Activated CD8-positive, alpha-beta memory T cell treated with anti-CD3 and anti-CD28 coated beads, Interleukin-2, amount 50 U/mL, for 1 hour (primary cell): ENCODE measurements at regions not wholly inside any gene's neighbourhood (a gene's known extent, or its start where the extent isn't known, plus 50 kb on each side); places are given as distances from the start of the nearest gene placed in this dataset.

Experiments used
- DNase-seq: peaks from one replicate; pipeline ENCODE4 v3.0.0-alpha.2; 2020; ENCODE audit errors: extremely low read depth

DNA sequence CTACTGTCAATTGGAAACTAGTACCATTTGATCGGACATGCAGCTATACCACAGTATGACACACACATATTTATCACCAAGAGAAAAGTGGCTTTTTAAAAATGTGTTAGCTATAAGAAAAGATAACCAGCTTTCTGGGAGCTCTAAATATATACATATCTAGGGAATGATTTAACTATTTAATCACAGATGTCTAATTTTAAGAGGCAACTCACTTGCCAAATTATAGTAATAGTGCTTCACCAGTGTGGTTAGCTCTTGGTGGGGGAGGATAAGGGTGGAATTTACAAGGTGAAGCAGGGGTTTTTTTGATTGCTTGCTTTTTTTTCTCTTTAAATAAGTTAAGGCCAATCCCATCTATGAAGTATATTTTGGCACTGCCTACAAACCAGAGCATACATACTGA lies 547.7 kb upstream of the DIPK2B start:
- no peak for DNase-seq

DNA sequence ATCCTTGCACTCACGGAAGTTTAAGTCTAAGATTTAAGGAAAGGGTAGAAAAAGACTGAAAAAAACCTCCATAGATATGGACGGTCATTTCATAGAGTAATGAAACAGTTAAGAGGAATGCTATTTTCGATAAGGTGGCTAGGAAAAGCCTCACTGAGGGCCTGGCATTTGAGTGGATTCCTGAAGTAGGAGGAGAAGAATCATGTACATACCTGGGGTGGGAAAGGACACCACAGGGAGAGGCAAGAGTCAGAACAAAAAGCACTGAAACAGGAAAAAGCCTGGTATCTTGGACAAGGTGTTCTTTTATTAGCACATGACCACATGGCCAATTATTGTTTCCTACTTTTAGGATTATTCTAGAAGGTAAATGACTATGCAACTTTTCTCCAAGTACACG lies 547.2 kb upstream of the DIPK2B start:
- no peak for DNase-seq

DNA sequence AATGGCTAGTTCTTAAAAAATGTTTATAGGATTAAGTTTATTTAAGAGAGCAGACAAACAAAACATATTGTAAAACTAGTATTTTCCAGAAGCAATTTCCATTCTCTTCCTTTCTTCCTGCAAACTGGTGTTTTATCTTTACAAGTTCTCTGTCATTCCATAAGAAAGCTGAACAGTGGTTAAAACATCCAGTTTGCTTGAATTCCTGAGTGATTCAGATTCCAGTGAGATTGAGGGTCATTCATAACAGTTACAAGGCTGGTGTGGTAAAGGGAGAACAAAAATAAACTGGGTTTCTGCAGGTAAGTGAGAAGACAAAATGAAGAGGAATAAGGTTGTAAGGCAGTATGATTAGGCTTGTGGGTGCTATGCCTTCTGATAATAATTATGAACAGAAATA lies 544.8 kb upstream of the DIPK2B start:
- no peak for DNase-seq

DNA sequence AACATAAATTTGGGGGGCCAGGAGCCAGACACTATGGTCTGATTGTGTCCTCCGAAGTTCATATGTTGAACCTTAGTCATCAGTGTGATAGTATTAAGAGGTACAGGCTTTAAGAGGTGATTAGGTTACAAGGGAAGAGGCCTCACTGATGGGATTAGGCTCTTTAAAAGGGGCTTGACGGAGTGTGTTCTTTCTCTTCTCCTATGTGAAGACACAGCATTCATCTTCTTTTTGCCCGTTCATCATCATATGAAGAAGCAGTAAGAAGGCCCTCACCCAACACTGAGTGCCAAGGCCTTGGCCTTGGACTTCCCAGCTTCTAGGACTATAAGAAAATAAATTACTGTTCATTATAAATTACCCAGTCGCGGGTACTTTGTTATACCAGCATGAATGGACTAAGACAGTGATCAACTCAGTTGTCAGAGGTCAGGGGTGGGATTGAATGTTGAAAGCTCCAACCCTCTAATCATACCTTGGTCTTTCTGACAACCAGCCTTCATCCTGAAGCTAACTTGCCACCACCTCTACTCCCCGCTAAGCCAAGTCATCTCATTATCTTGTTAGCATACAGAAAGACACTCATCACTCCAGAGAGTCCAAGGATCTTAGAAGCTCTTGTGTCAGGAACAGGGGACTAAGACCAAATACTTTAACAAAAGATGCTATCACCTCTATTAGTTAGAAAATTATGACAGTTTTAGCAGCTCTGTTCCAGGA lies 543.4 kb upstream of the DIPK2B start:
- no peak for DNase-seq

DNA sequence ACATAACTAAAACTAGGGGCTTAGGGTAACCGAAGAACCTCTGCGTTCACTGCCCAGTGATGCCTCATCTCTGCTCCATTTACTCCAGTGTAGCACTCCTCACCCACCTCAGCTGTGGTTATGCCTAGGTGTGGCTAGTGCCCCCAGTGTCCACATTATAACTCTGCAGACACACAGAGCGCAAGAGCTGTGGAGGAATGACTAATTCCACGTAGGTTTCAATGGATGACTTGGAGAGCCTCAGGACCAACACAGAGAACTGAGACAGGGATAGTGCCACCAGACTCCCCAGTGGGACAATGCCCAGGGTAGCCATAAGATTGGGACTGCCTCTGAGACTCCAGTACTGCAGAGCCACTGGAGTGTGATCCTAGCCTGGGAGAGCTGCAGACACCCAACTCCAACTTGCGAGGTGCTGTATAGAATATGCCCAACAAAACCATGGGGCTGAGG lies 542.4 kb upstream of the DIPK2B start:
- no peak for DNase-seq

DNA sequence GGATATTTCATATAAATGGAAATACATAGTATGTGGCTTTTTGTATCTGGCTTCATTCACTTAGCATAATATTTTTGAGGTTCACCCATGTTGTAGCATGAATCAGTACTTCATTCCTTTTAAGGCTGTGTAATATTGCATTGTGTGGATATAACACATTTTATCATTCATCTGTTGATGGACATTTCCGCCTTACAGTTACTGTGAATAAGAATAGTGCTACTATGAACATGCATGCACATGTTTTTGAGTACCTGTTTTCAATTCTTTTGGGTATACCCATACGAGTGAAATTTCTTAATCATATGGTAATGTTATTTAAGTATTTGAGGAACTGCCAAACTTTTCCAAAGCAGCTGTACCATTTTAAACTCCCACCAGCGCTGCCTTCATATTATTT lies 539.6 kb upstream of the DIPK2B start:
- DNase-seq, result no peak

DNA sequence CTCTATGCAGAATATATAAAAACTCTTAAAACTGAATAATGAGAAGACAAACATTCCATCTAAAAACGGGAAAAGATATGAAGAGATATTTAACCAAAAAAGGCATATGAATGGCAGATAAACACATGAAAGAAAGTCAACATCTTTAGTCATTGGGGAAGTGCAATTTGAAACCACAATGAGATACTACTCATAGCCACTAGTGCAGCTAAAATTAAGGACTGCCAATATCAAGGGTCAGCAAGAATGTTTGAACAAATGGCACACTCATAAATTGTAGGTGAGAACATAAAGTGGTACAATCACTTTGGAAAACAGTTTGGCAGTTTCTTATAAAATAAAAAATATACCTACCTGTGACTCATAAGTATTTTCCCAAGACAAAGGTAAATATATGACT lies 534.9 kb upstream of the DIPK2B start:
- DNase-seq, result no peak

DNA sequence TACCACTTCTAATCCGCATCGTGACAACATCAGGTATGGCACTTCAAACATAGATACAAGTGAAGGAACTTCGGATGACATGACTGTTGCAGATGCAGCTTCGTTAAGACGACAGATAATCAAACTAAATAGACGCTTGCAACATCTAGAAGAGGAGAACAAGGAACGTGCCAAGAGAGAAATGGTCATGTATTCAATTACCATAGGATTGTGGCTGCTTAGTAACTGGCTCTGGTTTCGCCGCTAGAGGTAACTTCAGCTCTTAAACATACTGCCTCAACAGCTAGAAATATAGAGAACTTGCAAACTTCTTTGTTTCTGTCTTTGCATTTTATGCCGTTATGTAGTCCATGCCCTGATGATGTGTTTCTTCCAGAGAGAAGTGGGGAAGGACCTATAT lies 530.8 kb upstream of the DIPK2B start:
- no peak for DNase-seq

DNA sequence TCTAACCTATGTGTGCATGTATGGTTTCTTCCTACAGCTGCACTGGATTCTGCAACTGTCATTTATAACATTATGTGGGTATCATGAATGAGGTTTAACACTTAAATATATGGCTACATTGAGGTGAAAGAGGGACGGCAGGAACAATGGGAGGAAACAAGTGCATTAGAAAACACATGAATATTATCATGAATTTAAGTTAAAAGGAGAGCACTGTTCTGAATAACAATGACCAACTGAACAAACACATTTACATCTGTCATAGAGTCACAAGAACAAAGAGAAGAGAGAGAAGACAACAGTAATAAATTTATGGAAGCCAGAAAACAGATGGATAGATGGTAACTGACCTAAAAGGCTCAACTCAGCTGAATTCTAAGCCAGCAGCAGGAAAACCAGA lies 527.1 kb upstream of the DIPK2B start:
- DNase-seq, result no peak

DNA sequence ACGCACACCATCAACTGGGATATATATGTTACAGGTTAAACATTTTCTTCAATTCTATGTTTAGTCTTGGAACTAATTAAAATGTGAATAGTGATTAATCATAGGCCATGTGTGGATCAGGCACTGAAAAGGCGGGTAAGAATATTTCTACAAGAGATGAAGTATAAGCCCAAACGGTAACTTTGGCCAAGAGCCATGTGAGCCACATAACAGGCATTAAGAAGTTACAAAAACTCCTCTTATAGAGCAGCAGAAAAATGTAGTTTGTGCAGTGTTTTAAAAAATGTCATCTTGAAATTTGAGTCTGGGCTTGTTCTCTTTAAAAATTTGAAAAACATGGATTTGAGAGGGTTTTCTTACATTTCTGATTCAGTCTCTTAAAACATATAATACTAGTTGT lies 521.8 kb upstream of the DIPK2B start:
- no peak for DNase-seq

DNA sequence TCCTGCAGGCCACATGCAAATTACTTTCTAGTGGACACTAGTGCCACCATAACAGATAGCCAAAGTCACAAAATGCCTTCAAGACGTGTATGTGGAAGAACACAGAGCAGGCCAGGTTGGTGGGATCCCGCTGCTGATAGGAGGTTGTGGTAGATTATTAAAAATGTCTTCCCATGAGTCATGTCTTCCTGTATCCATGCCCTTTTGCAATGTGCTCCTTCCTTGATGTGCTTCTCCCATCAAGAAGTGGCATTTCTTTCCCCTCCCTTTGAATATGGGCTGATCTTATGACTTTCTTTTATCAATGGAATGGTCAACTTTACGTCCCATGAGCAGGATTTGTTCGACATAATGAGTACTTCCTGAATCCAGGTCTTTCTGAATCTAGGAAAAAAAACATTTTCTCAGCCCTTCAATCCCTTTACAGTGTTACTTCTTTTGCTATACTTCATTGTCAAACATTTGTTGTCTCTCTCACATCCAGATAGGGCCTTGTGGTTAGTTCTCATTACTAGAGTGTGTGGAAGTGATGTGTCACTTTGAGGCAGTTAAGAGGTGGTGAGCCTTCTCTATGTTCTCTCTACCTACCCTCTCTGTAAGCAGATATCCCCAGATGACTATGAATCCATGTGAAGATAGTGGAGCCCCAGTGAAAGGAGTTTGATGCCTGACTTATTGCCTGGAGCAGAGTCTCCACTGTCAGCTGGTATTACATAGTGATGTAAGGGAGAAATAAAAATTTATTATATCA lies 519.2 kb upstream of the DIPK2B start:
- DNase-seq, result no peak

DNA sequence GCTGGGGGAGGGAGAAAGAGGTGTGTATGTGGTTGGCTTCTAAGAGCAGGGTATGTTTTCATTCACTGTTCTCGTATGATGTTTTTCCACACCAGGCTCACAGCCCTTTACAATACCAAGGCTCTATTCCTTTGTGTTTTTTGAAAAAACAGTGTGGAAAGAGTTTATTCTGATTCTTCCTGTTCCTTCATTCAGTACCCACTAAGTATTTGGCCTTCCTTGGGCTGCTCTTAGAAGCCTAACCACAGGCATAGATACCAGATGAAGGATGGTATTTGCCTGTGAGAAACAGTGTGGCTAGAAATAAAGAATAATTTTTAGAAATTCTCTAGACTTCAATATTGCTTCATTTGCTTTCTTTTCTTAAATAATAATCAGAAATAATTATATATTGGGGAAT lies 518.0 kb upstream of the DIPK2B start:
- no peak for DNase-seq

DNA sequence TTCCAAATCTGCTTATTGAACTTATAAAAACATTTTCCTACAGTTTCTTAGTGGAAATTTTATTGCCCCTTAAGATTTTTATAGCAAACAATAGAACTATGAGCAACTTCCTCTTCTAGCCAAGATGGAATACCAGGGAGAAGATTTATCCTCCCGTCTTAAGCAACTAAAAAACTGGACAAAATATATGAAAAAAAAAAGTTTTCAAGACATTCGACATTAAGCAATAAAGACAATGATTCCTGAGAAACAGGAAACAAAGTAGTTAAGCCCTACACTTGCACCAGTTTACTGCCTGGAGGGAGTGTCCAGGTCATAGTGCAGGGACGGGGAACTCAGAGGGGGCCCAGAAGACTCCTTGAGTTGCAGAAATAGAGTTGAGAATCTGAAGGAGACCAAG lies 516.1 kb upstream of the DIPK2B start:
- DNase-seq, result no peak

DNA sequence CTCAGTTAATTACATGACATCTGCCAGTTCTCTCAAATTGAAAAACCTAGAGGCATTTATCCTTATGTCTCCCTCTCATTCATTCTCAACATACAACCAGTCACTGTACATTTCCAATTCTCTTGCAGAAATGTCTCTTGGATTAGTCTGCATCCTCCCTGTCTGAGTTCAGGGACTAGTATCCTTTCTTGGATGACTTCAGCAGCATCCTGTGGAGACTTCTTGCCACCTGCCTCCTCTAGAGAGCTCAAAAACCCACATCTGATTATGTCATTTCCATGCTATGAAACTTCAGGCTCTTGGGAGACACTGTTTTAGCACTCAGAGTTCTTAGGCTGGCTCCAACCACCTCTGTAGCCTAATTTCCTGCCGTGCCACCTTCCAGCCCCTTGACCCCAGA lies 515.1 kb upstream of the DIPK2B start:
- no peak for DNase-seq

DNA sequence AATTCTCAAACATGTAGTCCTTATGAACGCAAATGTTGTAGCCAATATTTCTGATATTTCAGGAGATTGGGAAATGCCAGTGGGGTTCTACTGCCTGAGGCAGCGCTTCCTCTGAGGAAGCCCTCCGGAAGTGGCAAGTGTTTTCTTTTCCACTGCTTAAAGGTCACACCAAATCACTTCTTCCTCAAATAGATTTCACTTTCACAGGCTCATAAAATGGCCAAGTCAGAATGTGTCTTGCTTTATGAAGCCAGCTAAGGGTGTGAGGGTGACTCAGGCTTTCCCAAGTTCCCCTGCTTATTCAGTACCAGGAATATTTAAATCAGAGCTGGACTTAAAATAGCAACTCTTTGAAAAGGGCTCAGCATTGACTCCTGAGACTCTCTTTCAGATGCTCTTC lies 514.2 kb upstream of the DIPK2B start:
- no peak for DNase-seq

DNA sequence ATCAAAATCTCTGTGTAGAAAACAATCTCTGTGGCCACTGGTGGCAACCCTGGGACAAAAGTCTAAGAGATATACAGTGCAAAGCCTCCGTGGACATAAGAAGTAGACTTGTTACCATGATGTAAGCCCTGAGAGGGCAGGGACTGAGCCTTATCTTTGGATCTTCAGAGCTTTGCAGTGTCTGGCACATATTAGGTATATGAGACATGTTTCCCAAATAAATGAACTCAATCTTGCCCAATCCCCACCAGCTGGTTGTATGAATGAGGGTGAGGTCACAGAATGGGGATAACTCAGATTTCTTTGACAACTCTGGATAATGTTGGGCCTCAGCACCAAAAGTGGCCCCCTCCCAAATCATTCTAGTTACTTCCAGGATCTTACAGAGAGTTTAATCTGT lies 511.4 kb upstream of the DIPK2B start:
- no peak for DNase-seq

DNA sequence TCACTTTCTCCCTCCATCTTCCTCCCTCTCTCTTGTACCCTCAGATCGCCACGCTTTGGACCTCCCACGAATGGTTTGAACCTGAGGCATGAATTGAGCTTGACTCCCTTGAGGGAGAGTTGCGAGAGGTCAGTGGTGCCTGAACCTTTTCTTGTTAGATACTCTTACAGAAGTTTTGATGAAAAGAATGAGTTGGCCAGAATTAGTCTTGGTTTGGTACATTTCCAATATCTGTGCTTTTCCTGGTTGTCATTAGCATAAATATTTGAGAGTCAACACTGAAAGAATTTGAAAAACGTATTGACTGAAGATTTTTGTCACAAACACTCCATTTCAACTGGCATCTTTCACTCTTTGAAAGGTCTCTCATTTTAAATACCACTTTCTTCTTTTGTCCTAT lies 510.6 kb upstream of the DIPK2B start:
- DNase-seq, result no peak

DNA sequence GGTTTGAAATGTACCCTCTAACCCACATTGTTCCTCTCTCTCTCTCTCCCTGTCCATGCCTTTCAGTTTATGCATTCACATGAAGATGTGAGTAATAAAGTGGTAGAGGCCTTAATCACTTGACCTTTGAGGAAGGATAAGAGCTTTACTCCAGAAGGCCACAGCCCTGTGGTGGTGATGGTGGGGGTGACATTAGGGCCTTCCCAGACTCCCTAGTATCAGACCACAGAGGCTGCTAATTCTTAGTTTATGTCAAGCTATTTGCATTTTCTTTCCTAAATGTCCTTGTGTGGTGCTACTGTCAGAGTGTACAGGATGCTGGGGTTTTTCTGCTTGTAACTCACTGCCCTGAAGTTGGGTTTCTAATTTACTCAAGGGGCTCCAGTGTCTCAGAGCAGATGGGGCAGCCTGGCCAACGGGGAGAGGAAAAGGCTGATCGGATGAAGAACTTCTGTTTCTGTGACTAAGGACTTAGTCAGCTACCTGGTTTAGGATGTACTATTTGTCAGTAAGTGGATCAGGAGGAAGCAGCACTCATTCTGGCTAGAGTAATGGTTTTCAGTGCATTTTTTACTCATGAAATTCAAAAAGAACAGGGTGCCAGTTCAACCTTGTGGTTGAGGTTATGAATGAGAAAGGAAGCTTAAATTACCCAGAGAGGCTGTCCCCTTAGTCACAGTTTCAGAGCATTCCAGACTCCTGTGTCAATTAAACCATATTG lies 509.6 kb upstream of the DIPK2B start:
- DNase-seq, result no peak

DNA sequence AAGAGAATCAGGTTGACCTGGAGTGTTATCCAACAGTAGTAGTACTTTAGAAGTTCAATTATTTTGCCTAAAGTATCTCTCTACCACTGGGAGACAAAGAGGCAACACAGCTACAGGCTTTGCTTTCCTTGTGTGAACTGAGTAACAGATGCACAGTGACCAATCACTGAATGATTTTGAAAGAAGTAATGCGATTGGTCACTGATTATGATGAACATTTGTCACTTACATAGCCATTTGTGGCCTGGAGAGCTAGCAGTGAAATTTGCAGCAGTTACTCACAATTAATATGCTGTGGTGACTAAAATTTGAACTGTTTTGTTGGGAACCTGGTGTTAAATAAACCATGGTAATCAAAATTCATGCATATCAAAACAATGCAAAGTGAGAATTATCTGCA lies 508.7 kb upstream of the DIPK2B start:
- DNase-seq, result no peak

DNA sequence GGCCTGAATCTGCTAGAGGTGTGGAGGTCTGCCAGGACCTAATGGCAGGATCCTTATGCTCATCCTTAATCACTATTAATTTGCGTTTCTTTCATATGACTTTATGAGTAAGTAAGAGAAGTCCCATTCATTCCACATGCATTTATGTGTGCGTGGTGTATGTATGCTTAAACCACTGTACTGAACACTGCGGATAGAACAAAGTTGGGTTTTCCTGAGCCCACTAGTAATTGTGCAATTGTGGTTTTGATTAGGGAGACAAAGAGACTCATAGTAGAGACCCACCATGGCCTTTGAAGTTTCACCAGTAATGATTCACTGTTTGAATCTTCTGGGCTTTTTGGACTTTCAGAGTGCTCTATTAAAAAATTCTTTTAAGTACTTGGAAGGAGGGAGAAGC lies 498.5 kb upstream of the DIPK2B start:
- DNase-seq, result no peak

DNA sequence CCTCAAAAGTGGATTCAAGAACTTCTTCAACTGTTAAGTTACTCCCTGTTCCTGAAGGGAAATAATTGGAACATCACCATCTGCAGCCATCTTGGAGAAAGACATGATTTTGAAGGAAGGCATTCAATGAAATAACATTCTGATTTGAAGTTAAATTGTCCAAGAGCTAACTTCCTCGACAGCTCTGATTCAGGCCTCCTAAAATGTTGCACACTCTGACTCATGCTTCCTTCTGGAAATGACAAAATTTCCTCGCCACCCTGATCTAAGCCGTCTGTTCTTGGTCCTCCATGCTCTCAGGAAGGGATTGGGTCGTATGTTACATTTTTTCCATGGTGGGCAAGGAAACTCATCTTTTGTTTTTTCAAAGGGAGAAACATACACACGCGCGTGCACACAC lies 496.9 kb upstream of the DIPK2B start:
- no peak for DNase-seq

DNA sequence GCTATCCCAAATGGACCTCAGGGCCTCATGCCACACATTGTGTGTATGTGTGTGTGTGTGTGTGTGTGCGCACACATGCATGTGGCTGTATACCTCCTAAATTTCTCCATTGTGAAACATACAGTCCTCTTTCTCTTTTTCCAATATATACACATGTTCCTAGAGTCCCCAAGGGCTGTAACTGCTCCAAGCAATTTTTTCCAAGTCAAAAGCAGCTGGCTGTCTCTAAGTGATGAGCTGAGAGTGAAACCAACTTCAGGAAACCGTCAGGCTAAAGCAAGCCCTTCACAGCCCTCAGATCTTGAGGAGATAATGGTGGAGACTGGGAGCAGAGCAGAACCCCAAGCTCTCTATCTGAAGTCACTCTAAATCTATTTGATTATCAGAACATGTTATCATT lies 496.1 kb upstream of the DIPK2B start:
- DNase-seq, result no peak

DNA sequence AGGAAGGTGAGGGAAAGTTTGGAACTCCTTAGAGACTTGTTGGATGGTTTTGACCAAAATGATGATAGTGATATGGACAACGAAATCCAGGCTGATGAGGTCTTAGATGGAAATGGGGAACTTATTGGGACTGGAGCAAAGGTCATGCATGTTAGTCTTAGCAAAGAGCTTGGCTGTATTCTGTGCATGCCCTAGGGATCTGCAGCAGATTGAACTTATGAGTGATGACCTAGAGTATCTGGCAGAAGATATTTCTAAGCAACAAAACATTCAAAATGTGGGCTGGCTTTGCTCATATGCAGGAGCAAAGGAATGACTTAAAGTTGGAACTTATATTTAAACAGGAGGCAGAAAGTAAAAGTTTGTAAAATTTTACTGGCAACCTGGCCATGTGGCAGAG lies 489.3 kb upstream of the DIPK2B start:
- DNase-seq, result no peak
